ENCODE measurements at regions not wholly inside any gene's neighbourhood (a gene's known extent, or its start where the extent isn't known, plus 50 kb on each side); places are given as distances from the start of the nearest gene placed in this dataset.
A peak's percentile ranks its signal among the peaks of the same experiment; 100 is the strongest.

- no peak for TF ChIP-seq CTCF (IDR thresholded peaks at IDR 0.05)
- TF ChIP-seq POLR2A (IDR thresholded peaks at IDR 0.05), result no peak
- Histone ChIP-seq H3K27ac (no peak overlapping the region), H3K4me3 (no peak overlapping the region), H3K36me3 (no peaks in the 10 kb centered on the region), H3K9me3 (no peaks in the 10 kb centered on the region), H3K27me3 (no peaks in the 10 kb centered on the region), H3K4me1 (no peaks in the 10 kb centered on the region)
- no peak for DNase-seq
Measured at GRCh38 chr5:4191041-4191440, 595.4 kb downstream of the IRX1 start.

GRCh38 chr5:4191703-4192102 is 596.1 kb downstream of the IRX1 start:
- TF ChIP-seq POLR2A (IDR thresholded peaks at IDR 0.05), result no peak
- H3K4me3 ChIP-seq, result no peak overlapping the region

GRCh38 chr5:4192111-4192510 is 596.5 kb downstream of the IRX1 start:
- DNase-seq, result no peak
- H3K4me3 ChIP-seq, result no peak overlapping the region
- TF ChIP-seq POLR2A (IDR thresholded peaks at IDR 0.05) (no peak), CTCF (IDR thresholded peaks at IDR 0.05) (no peak)

More at GRCh38 chr5:4191703-4192102, 596.1 kb downstream of the IRX1 start:
- Histone ChIP-seq H3K27ac (no peak overlapping the region), H3K4me1 (no peaks in the 10 kb centered on the region), H3K9me3 (no peaks in the 10 kb centered on the region), H3K36me3 (no peaks in the 10 kb centered on the region), H3K27me3 (no peaks in the 10 kb centered on the region)
- no peak for DNase-seq

GRCh38 chr5:4196744-4197143 is 601.1 kb downstream of the IRX1 start:
- TF ChIP-seq POLR2A (IDR thresholded peaks at IDR 0.05) (no peak), CTCF (IDR thresholded peaks at IDR 0.05) (no peak)
- Histone ChIP-seq H3K36me3 (no peaks in the 10 kb centered on the region), H3K27me3 (no peaks in the 10 kb centered on the region), H3K27ac (peak overlapping the region in 1 of 4 donors; percentile 5), H3K4me3 (no peak overlapping the region), H3K9me3 (no peaks in the 10 kb centered on the region), H3K4me1 (no peaks in the 10 kb centered on the region)
- DNase-seq, result no peak

More at GRCh38 chr5:4192111-4192510, 596.5 kb downstream of the IRX1 start:
- H3K36me3 ChIP-seq, result no peaks in the 10 kb centered on the region
- H3K4me1 ChIP-seq, result no peaks in the 10 kb centered on the region
- H3K27ac ChIP-seq, result no peak overlapping the region
- H3K27me3 ChIP-seq, result no peaks in the 10 kb centered on the region
- H3K9me3 ChIP-seq, result no peaks in the 10 kb centered on the region

GRCh38 chr5:4197151-4197550 is 601.5 kb downstream of the IRX1 start:
- Histone ChIP-seq H3K4me3 (no peak overlapping the region), H3K9me3 (no peaks in the 10 kb centered on the region), H3K4me1 (no peaks in the 10 kb centered on the region), H3K27me3 (no peaks in the 10 kb centered on the region), H3K27ac (peak overlapping the region in 1 of 4 donors; percentile 5), H3K36me3 (no peaks in the 10 kb centered on the region)
- no peak for DNase-seq
- TF ChIP-seq POLR2A (IDR thresholded peaks at IDR 0.05) (no peak), CTCF (IDR thresholded peaks at IDR 0.05) (no peak)

- TF ChIP-seq POLR2A (IDR thresholded peaks at IDR 0.05) (no peak), CTCF (IDR thresholded peaks at IDR 0.05) (no peak)
- no peaks in the 10 kb centered on the region for H3K9me3 ChIP-seq
- no peak overlapping the region for H3K27ac ChIP-seq
- H3K27me3 ChIP-seq, result no peaks in the 10 kb centered on the region
- H3K36me3 ChIP-seq, result no peaks in the 10 kb centered on the region
- no peaks in the 10 kb centered on the region for H3K4me1 ChIP-seq
- DNase-seq, result no peak
- H3K4me3 ChIP-seq, result no peak overlapping the region
Measured at GRCh38 chr5:4198461-4198860, 602.8 kb downstream of the IRX1 start.

Measured in Peyer's patch (tissue), 4 donors.